ENCODE measurements at regions not wholly inside any gene's neighbourhood (a gene's known extent, or its start where the extent isn't known, plus 50 kb on each side); places are given as distances from the start of the nearest gene placed in this dataset.

DNA sequence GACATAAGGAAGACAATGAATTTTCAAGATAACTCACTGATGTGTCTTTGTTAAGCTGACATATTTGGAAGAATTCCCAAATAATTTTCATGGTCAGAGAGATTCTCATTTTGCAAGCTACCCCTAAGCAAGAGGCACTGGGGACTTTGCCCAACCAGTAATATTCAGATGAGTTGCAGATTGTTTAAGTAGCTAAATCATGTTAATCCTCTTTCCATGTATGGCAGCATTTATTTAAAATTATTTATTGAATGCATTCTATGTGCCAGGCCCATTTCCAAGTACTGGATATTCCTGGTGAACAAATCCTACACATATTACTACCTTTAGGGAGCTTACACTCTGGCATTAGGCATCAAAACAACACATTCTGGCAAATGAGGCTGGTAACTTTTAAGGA lies 56.5 kb upstream of the BACH1 start:
- Histone ChIP-seq H3K79me2 (ENCODE audit: insufficient read depth) (no peaks in the 10 kb centered on the region), H3K27me3 (replicated peaks; ENCODE audit: insufficient read depth) (no peaks in the 10 kb centered on the region), H3F3A (ENCODE audit: insufficient read depth) (peaks cover 14% of the 10 kb centered on the region), H3K9me3 (ENCODE audit: low read depth) (no peaks in the 10 kb centered on the region), H3K4me2 (ENCODE audit: unreplicated experiment) (no peak overlapping the region), H3K4me3 (no peak overlapping the region), H3K9ac (no peak overlapping the region), H3K4me1 (ENCODE audit: insufficient read depth) (peaks cover 18% of the 10 kb centered on the region), H2AFZ (no peak overlapping the region), H3K27ac (no peak overlapping the region), H4K20me1 (ENCODE audit: insufficient read depth) (no peaks in the 10 kb centered on the region), H3K9me2 (ENCODE audit: insufficient read depth) (peaks cover 3% of the 10 kb centered on the region; the same call in 1 of the 2 replicates), H3K36me3 (ENCODE audit: low read depth) (no peaks in the 10 kb centered on the region)
- in situ Hi-C loops (cut with MboI): no loop called here
- DNase-seq: no peak
- TF ChIP-seq EZH2 (IDR thresholded peaks at IDR 0.05; ENCODE audit: insufficient read depth, poor library complexity, severe bottlenecking) (no peak), EZH2phosphoT487 (IDR thresholded peaks at IDR 0.05; ENCODE audit: insufficient read depth, low read depth) (no peak)

DNA sequence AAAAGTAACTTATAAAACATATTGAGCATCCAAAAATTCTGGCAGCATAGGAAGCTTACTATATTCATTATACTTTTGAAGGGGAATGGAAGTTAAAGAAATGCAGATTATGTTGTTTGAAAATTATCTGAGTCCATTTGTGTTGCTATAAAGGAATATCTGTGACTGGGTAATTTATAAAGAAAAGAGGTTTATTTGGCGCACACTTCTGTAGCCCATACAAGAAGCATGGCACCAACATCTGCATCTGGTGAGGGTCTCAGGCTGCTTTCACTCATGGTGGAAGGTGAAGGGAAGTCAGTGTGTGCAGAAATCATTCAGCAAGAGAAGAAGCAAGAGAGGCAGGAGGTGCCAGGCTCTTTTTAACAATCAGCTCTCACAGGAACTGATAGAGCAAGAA lies 55.5 kb upstream of the BACH1 start:
- H3K4me3 ChIP-seq: no peak overlapping the region
- no peaks in the 10 kb centered on the region for H3K36me3 ChIP-seq (ENCODE audit: low read depth)
- H3K27me3 ChIP-seq (replicated peaks; ENCODE audit: insufficient read depth): no peaks in the 10 kb centered on the region
- 100% methylated on average over 1 of the region's 1 CpG for WGBS, 2 experiments (ENCODE audit: low coverage in 1 of 2, low lambda C conversion rate in 2 of 2, missing lambda C conversion rate in 2 of 2)
- no peak overlapping the region for H3K27ac ChIP-seq
- H3K9me3 ChIP-seq (ENCODE audit: low read depth): no peaks in the 10 kb centered on the region
- peaks cover 8% of the 10 kb centered on the region; the same call in 1 of the 2 replicates for H3F3A ChIP-seq (ENCODE audit: insufficient read depth)
- H3K9ac ChIP-seq: no peak overlapping the region
- H2AFZ ChIP-seq: no peak overlapping the region
- no peak for DNase-seq
- H3K79me2 ChIP-seq (ENCODE audit: insufficient read depth): no peaks in the 10 kb centered on the region
- no peak overlapping the region for H3K4me2 ChIP-seq (ENCODE audit: unreplicated experiment)
- H3K9me2 ChIP-seq (ENCODE audit: insufficient read depth): peaks cover 5% of the 10 kb centered on the region; the same call in 1 of the 2 replicates
- no peak for TF ChIP-seq EZH2phosphoT487 (IDR thresholded peaks at IDR 0.05; ENCODE audit: insufficient read depth, low read depth)
- no peak for TF ChIP-seq EZH2 (IDR thresholded peaks at IDR 0.05; ENCODE audit: insufficient read depth, poor library complexity, severe bottlenecking)
- H3K4me1 ChIP-seq (ENCODE audit: insufficient read depth): peaks cover 15% of the 10 kb centered on the region; the same call in 1 of the 2 replicates
- in situ Hi-C loops (cut with MboI): no loop called here
- H4K20me1 ChIP-seq (ENCODE audit: insufficient read depth): no peaks in the 10 kb centered on the region

DNA sequence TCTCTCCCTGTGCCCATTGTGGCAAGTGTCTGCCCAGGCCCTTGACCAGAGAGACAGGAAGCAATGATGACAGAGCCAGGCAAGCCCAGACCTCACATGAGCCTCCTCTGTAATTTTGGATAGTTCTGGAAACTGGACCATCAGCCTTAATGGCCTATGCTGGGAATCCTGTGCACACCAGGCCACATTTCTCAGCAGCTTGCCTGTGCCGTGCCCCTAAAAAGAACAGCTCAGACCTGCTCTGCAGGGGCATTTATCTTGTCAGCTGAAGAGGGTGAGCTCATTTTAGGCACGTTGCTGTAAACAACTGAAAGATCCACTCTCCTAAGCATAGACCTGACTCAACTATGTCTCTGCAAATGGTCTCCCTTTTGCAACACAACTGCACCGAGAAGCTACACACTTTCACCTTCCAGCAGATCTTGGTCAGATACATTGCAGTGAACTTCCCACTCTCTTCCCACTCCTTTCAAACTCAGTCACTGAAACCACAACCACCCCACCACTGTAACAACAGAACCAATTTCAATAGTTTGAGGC lies 53.5 kb upstream of the BACH1 start:
- no peak overlapping the region for H3K4me2 ChIP-seq (ENCODE audit: unreplicated experiment)
- no peaks in the 10 kb centered on the region for H3K79me2 ChIP-seq (ENCODE audit: insufficient read depth)
- no peaks in the 10 kb centered on the region for H4K20me1 ChIP-seq (ENCODE audit: insufficient read depth)
- H3K27me3 ChIP-seq (replicated peaks; ENCODE audit: insufficient read depth): no peaks in the 10 kb centered on the region
- WGBS, 2 experiments (ENCODE audit: low coverage in 1 of 2, low lambda C conversion rate in 2 of 2, missing lambda C conversion rate in 2 of 2): 60 to 62% methylated on average over 3 of the region's 3 CpGs
- DNase-seq: peak; percentile 15
- in situ Hi-C loops (cut with MboI): no loop called here
- peaks cover 5% of the 10 kb centered on the region; the same call in 1 of the 2 replicates for H3K9me2 ChIP-seq (ENCODE audit: insufficient read depth)
- TF ChIP-seq EZH2phosphoT487 (IDR thresholded peaks at IDR 0.05; ENCODE audit: insufficient read depth, low read depth) (no peak), EZH2 (IDR thresholded peaks at IDR 0.05; ENCODE audit: insufficient read depth, poor library complexity, severe bottlenecking) (no peak)
- peaks cover 12% of the 10 kb centered on the region; the same call in 1 of the 2 replicates for H3K4me1 ChIP-seq (ENCODE audit: insufficient read depth)
- H2AFZ ChIP-seq: peak overlapping the region; percentile 41
- no peaks in the 10 kb centered on the region for H3K9me3 ChIP-seq (ENCODE audit: low read depth)
- no peak overlapping the region for H3K4me3 ChIP-seq
- H3K36me3 ChIP-seq (ENCODE audit: low read depth): no peaks in the 10 kb centered on the region
- no peak overlapping the region for H3K27ac ChIP-seq
- peaks cover 9% of the 10 kb centered on the region for H3F3A ChIP-seq (ENCODE audit: insufficient read depth)
- H3K9ac ChIP-seq: no peak overlapping the region

- Histone ChIP-seq H3K9me3 (ENCODE audit: low read depth) (no peaks in the 10 kb centered on the region), H3K4me2 (ENCODE audit: unreplicated experiment) (no peak overlapping the region), H3K4me1 (ENCODE audit: insufficient read depth) (peaks cover 12% of the 10 kb centered on the region; the same call in 1 of the 2 replicates), H3K9ac (no peak overlapping the region), H3K79me2 (ENCODE audit: insufficient read depth) (no peaks in the 10 kb centered on the region), H3K36me3 (ENCODE audit: low read depth) (no peaks in the 10 kb centered on the region), H3K27me3 (replicated peaks; ENCODE audit: insufficient read depth) (no peaks in the 10 kb centered on the region), H2AFZ (peak overlapping the region; percentile 41; the same call in 1 of the 2 replicates), H3F3A (ENCODE audit: insufficient read depth) (peaks cover 9% of the 10 kb centered on the region), H3K27ac (no peak overlapping the region), H3K9me2 (ENCODE audit: insufficient read depth) (peaks cover 5% of the 10 kb centered on the region; the same call in 1 of the 2 replicates), H4K20me1 (ENCODE audit: insufficient read depth) (no peaks in the 10 kb centered on the region), H3K4me3 (no peak overlapping the region)
- no peak for TF ChIP-seq EZH2 (IDR thresholded peaks at IDR 0.05; ENCODE audit: insufficient read depth, poor library complexity, severe bottlenecking)
- TF ChIP-seq EZH2phosphoT487 (IDR thresholded peaks at IDR 0.05; ENCODE audit: insufficient read depth, low read depth): no peak
- no peak for DNase-seq
- in situ Hi-C loops (cut with MboI): no loop called here
Observed at GRCh38 chr21:29245863-29246262, 52.9 kb upstream of the BACH1 start.

- Histone ChIP-seq H3K4me3 (no peak overlapping the region), H3K9me2 (ENCODE audit: insufficient read depth) (peaks cover 5% of the 10 kb centered on the region; the same call in 1 of the 2 replicates), H3F3A (ENCODE audit: insufficient read depth) (peaks cover 9% of the 10 kb centered on the region), H3K4me2 (ENCODE audit: unreplicated experiment) (no peak overlapping the region), H4K20me1 (ENCODE audit: insufficient read depth) (no peaks in the 10 kb centered on the region), H3K9me3 (ENCODE audit: low read depth) (no peaks in the 10 kb centered on the region), H3K27me3 (replicated peaks; ENCODE audit: insufficient read depth) (no peaks in the 10 kb centered on the region), H3K4me1 (ENCODE audit: insufficient read depth) (peaks cover 12% of the 10 kb centered on the region; the same call in 1 of the 2 replicates), H3K79me2 (ENCODE audit: insufficient read depth) (no peaks in the 10 kb centered on the region), H3K27ac (no peak overlapping the region), H3K9ac (no peak overlapping the region), H3K36me3 (ENCODE audit: low read depth) (no peaks in the 10 kb centered on the region), H2AFZ (no peak overlapping the region)
- TF ChIP-seq EZH2 (IDR thresholded peaks at IDR 0.05; ENCODE audit: insufficient read depth, poor library complexity, severe bottlenecking): no peak
- no peak for TF ChIP-seq EZH2phosphoT487 (IDR thresholded peaks at IDR 0.05; ENCODE audit: insufficient read depth, low read depth)
- WGBS, 2 experiments (ENCODE audit: low coverage in 1 of 2, low lambda C conversion rate in 2 of 2, missing lambda C conversion rate in 2 of 2): 98% methylated on average over 2 of the region's 2 CpGs
- in situ Hi-C loops (cut with MboI): no loop called here
- no peak for DNase-seq
Observed at GRCh38 chr21:29246614-29247013, 52.1 kb upstream of the BACH1 start.

Measured in GM23248 (cell line).